DMS114 treated with DMSO at 0.1 percent for 48 hours (cell line): ENCODE measurements at regions not wholly inside any gene's neighbourhood (a gene's known extent, or its start where the extent isn't known, plus 50 kb on each side); places are given as distances from the start of the nearest gene placed in this dataset.
"Not testable (repeated sequence)": the region's sequence is repeated elsewhere in the genome, so short reads cannot be mapped to it uniquely, and the experiment has no call there.

Source experiments
- DNase-seq: peaks from one replicate; lab custom pipeline; 2025; ENCODE audit not compliant: unreplicated experiment; lab: John Stamatoyannopoulos, UW

- DNase-seq, result no peak
These were observed 322.4 kb downstream of the OLFM4 start for GRCh38 chr13:53351021-53351420.

GRCh38 chr13:53357582-53357981 lies 329.0 kb downstream of the OLFM4 start:
- no peak for DNase-seq

GRCh38 chr13:53368948-53369347 lies 340.3 kb downstream of the OLFM4 start:
- DNase-seq, result no peak

GRCh38 chr13:53379485-53379884 lies 350.9 kb downstream of the OLFM4 start:
- no peak for DNase-seq

GRCh38 chr13:53382008-53382407 lies 353.4 kb downstream of the OLFM4 start:
- no peak for DNase-seq

GRCh38 chr13:53398051-53398450 lies 369.4 kb downstream of the OLFM4 start:
- no peak for DNase-seq

GRCh38 chr13:53405616-53406015 lies 377.0 kb downstream of the OLFM4 start:
- DNase-seq, result no peak

- DNase-seq, result no peak
These were observed 379.7 kb downstream of the OLFM4 start for GRCh38 chr13:53408306-53408705.

- DNase-seq, result no peak
These were observed 380.4 kb downstream of the OLFM4 start for GRCh38 chr13:53408847-53409568.

GRCh38 chr13:53411463-53411862 lies 382.9 kb downstream of the OLFM4 start:
- DNase-seq, result no peak

GRCh38 chr13:53415135-53415534 lies 386.5 kb downstream of the OLFM4 start:
- DNase-seq, result no peak

- DNase-seq, result no peak
These were observed 389.0 kb downstream of the OLFM4 start for GRCh38 chr13:53417601-53418000.

- no peak for DNase-seq
These were observed 393.8 kb downstream of the OLFM4 start for GRCh38 chr13:53422415-53422814.

- no peak for DNase-seq
These were observed 407.8 kb downstream of the OLFM4 start for GRCh38 chr13:53436396-53436795.

- no peak for DNase-seq
These were observed 411.0 kb downstream of the OLFM4 start for GRCh38 chr13:53439439-53440225.

GRCh38 chr13:53442979-53443378 lies 414.4 kb downstream of the OLFM4 start:
- DNase-seq, result no peak

GRCh38 chr13:53445686-53446085 lies 417.1 kb downstream of the OLFM4 start:
- no peak for DNase-seq

GRCh38 chr13:53447456-53447855 lies 418.8 kb downstream of the OLFM4 start:
- no peak for DNase-seq

- no peak for DNase-seq
These were observed 419.2 kb downstream of the OLFM4 start for GRCh38 chr13:53447863-53448262.

- DNase-seq, result not testable (repeated sequence)
These were observed 423.7 kb downstream of the OLFM4 start for GRCh38 chr13:53452263-53452808.

- no peak for DNase-seq
These were observed 432.2 kb downstream of the OLFM4 start for GRCh38 chr13:53460796-53461195.

- no peak for DNase-seq
These were observed 434.5 kb downstream of the OLFM4 start for GRCh38 chr13:53463106-53463505.
